ENCODE measurements at regions not wholly inside any gene's neighbourhood (a gene's known extent, or its start where the extent isn't known, plus 50 kb on each side); places are given as distances from the start of the nearest gene placed in this dataset.
"Not testable (repeated sequence)": the region's sequence is repeated elsewhere in the genome, so short reads cannot be mapped to it uniquely, and the experiment has no call there.

DNA sequence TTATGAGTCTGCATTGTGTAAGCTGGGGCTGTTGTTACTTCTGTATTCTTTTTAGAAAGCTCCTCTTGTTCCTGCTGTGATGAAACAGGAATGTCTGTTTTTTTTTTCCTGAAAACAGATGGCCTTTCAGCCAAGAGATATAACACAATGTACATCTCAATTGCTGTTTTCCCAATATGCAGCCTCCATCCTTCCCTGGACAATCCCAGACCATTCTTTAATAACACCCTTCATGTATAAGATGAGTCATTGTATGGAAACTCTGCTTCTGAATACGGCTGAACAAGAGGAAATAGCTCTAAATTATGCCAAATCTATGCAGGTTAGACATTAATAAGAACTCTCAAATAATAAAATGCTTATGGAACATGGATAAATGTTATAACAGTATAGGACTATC lies 60.2 kb upstream of the LRRC4C start:
- ATAC-seq = no peak

DNA sequence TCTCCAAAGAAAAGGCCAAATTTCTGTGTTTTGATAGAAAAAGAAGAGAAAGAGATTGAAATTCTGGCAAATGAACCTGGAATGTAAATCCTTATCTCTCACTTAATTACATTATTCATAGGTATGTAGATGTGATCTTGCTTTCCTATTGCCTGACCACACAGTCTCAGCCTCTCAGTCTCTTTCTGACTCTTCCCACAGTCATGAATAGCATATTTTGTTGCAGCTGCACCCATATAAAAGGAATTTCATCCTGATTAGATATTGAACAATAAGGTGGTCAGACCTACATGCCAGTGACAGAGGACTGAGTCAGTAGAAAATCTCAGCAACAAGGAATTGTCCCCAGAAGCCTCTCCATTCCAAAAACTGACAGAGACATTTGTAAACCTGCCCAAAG lies 62.9 kb upstream of the LRRC4C start:
- no peak for ATAC-seq

DNA sequence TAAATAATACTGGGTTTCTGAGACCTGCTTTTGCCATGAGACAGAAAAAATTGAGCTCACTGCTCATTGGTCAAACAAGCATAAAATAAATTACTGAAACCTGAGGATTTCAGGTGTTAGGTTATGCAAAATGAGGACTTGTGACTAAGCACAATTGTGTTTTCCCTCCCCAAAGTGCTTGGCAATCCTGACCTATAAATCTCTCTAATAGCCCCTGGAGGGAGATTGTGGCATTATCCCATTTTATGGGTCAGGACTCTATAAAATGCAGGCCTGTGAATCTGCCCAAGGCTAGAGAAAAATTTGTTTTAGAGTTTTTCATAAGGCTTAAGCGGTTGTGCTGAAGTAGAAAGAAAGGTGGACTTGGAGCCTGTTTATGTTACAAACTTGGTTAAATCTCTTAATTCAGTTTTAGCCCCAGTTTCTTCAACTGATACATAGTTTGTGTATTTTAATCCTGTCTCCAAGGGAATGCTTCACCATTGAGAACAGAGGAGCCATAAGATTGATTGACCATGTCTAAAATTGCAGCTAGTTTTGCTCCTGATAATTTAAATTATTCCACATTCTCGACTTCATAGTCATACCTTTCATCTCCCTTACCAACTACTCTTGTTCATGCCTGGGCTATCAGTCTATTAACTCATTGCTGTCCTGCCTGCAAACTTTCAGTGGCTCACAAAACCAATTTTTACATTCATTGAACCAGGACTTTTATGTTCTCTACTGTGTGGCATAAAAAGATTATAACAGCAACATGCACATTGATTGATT lies 63.6 kb upstream of the LRRC4C start:
- ATAC-seq = no peak

DNA sequence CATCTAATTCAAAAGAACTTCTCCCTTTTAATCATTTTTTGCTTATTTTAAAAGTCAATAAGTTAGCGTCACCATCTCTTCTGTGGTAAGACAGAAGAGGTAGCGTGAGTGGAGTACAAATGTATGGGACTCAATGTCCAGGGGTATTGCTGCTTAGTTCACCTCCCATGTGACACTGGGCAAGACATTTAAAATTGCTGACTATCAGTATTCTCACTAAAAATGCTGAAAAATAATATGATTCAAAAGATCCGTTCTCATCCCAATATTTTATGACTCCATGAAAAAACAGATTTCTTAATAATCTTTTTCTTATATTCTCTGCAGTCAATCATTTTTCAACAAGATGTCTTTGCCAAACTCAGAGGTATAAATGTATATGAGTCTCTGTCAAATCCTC lies 68.1 kb upstream of the LRRC4C start:
- ATAC-seq = no peak

DNA sequence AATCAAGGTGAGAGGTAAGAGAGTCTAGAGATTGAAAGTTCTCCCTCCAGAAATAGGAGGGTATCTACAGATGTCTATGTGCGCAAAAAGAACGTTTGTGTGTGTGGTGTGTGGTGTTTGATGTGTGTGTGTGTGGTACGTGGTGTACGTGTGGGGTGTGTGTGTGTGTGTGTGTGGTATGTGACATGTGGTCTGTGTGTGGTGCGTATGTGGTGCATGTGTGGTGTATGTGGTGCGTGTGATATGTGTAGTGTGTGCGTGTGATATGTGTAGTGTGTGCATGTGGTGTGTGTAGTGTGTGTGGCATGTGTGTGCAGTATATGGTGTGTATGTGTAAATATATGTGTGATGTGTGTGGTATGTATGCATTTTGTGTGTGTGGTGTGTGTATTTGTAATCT lies 73.0 kb upstream of the LRRC4C start:
- ATAC-seq = no peak

DNA sequence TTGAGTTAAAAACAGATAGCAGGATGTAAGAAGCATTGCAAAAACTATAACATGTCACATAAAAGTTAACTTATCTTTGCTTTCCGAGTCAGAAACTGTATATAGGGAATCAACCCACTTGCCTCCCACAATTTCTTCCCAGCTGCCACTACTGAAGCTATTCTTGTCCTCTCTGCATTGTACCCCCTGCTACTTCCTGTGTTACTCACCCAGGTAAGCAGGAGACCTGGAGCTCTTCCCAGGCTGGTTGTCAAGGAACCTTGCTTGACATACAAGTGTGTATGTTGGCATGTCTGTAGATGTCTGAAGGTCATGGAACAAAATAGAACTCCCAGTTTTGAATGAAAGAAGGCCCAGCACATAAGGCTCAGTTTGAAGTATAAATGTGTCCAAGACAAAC lies 74.3 kb upstream of the LRRC4C start:
- ATAC-seq = no peak

DNA sequence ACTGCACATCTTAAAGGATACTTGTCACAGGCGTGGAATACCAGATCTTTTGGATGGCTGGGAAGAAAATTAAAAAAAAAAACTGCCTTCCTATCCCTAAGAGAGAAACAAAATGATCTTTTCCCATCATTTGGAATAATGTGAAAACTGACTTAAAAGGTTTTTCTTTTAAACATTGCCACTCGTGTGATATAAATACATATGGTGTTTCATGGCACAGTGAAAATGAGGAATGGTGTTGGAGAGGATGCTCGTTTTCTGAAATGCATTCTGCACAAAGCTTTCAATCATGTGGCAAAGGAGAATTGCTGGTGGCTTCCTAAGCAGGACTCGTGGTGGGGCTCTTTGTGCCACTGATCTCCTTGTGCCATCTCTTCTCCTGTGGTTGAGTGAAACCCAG lies 74.9 kb upstream of the LRRC4C start:
- no peak for ATAC-seq

DNA sequence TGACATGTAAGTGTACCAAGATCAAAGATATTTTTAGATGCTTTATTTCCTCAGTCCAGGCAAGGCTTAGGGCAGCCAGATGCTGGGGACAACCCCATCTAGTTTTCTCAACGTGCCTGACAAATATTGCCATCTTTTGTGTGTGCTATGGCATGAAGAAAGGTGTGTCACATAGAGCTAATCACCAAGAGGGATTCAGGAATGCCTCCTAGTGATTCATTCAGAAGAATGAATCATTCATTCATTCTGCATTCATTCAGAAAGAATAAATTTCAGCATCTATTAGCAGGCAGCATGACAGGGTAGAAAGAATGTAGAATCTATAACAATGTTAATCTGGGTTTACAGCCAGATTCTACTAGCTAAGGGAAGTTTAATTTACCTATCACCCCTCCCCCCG lies 75.4 kb upstream of the LRRC4C start:
- no peak for ATAC-seq

DNA sequence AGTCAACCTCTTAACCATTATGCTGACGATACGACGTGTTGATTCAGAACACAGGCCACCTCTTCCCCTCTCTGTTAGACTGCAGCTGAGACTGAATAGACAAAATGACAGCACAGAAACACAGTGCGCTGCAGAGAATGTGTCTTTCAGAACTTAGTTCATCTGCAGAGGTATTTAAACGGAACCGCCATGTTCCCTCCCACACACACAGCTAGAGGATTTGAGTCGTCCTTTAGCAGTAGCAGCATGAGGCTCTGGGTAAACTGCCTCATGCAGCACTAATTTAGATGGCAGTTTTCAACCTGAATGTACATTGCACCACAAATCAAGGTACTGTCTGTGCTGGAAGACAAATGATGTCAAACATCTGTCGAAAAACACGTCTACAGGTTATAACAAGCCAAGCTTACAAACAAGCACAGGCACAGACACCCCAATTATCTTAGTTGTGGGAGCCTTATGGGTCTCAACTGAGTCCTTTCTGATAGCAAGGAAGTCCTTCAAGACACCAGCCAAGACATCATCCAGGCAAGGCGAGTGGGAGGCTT lies 76.6 kb upstream of the LRRC4C start:
- no peak for ATAC-seq

DNA sequence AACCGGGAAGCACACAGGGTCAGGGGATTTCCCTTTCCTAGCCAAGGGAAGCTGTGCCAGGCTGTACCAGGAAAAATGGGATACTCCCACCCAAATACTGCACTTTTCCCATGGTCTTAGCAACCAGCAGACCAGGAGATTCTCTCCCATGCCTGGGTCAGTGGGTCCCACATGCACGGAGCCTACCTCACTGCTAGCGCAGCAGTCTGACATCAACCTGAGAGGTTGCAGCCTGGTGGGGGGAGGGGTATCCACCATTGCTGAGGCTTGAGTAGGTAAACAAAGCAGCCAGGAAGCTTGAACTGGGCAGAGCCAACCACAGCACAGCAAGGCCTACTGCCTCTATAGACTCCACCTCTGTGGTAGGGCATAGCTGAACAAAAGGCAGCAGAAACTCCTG lies 85.5 kb upstream of the LRRC4C start:
- ATAC-seq = not testable (repeated sequence)

DNA sequence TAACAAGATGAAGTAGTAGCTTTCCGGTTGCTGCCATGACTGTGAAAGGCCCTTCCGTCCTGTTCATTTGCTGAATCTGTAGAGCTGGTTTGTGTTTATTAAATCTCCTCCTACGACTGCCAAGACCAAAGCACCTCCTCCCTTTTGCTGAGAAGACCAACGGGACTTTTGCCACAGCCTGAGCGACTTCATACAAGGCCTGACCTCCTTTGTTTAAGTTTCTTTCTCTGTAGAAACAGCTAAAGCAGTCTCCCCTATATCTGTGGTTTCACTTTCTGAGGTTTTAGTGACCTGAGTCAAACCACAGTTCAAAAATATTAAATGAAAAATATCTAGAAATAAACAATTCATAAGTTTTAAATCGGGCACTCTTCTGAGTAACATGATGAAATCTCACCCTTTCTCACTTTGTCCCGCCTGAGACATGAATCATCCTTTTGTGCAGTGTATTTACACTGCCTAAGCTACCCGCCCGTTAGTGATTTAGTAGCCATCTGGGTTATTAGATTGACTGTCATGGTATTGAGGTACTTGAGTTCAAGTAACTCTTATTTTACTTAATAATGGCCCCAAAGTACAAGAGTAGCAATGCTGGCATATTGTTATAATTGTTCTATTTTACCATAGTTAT lies 119.1 kb upstream of the LRRC4C start:
- ATAC-seq = no peak

DNA sequence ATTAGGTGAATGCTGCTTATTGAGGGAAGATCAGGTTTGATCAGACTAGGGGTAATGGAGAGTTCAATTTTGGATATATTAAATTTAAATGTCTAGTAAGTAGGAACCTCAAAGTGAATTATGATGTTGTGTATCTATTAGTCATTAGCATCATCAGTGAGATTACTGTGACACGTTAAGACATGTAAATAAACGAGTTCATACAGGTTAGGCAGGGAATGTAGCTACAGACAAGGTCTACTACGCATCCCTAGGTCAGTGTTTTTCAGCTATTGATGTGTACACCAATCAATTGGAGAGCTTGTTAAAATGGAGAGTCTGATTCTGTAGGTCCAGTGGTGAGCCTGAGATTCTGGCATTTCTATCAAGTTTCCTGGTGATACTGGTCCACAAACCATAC lies 120.1 kb upstream of the LRRC4C start:
- no peak for ATAC-seq

DNA sequence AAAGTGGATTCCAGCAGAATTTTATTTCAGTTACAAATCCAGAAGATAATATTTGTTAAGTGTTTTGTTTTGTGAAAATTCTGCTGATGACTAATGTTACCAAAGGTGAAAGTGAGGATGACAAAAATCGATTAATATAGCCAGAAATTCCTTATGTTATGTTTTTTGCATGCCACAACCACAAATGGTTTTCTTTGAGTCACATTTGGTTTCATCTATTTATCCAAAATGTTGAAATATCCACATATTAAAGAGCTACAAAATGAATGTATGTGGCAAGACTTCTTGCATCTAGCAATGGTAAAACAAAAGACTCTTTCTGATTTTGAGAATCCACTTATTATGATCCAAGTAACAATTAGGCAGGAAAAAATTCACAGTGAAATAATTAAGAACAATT lies 150.1 kb upstream of the LRRC4C start:
- ATAC-seq = no peak

DNA sequence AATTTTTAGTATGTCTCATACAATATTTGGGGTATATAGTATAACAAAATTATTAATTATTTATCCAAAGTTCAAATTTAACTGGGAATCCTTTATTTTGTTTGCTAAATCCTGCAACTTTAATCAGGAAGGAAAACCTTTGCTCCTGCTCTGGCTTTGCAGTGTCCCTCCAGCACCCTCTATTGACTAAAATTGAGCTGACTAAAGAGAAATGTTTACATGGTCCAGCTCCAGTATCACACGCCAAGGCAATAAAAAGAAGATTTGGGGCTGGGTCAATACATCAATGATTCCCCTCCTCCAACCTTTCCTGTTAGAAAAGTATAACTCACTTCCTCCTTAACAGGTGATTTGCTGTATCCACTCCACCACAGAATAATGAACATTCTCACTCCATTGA lies 153.0 kb upstream of the LRRC4C start:
- no peak for ATAC-seq

DNA sequence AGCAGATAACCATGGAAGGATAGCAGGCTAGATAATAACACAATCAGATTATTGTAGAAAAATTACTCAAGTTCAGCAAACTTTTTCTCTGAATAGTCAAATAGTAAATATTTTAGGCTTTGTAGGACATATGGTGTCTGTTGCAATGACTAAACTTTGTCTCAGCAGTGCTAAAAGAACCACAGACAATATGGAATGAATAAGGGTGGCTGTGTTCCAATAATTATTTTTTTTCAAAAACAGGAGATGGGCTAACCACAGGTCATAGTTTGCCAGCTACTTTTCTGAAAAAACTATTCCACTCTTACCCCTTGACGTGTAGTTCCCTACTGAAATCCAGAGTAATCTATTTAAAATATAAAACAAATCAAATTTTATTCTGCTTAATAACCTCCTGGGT lies 153.9 kb upstream of the LRRC4C start:
- no peak for ATAC-seq

DNA sequence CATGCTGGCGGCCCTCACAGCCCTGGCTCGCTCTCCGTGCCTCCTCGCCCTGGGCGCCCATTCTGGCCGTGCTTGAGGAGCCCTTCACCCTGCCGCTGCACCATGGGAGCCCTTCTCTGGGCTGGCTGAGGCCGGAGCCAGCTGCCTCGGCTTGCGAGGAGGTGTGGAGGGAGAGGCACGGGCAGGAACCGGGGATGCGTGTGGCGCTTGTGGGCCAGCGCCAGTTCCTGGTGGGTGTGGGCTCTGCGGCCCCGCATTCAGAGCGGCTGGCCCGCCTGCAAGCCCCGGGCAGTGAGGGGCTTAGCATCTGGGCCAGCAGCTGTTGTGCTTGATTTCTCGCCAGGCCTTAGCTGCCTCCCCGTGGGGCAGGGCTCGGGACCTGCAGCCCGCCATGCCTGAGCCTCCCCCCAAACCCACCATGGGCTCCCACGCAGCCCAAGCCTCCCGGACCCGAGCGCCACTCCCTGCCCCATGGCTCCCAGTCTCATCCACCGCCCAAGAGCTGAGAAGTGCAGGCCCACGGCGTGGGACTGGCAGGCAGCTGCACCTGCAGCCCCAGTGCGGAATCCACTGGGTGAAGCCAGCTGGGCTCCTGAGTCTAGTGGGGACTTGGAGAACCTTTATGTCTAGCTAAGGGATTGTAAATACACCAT lies 163.4 kb upstream of the LRRC4C start:
- ATAC-seq = no peak

DNA sequence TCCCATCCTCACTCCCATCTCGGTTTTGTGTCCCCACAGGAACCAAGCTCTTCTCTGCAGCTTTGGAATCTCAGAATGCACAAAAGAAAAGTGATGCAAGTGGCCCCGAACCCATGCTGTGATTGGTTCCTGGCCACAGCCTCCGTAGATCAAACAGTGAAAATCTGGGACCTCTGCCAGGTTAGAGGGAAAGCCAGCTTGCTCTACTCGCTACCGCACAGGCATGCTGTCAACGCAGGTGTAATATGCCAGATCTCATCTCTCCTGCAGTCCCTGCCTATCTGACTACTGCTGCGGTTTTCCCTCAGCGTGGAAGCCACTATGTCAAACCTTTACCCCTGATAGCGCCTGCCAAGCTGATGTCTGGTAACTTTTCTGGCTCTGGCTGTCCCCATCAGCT lies 200.5 kb upstream of the LRRC4C start:
- ATAC-seq = no peak

DNA sequence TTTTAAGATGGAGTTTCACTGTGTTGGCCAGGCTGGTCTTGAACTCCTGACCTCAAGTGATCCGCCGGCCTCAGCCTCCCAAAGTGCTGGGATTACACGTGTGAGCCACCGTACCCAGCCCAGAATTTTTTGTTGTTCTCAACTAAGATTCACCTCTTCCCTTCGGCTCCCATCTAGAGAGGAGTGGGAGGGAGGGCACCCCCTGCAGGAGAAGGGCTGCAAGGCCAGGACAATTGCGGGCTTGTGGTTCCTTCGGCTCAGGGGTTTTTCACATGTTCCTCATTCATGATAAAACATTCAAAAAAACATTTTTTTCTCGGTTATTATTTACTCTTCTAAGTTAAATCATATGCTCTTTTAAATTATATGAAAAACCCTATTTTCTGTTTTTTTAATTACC lies 201.1 kb upstream of the LRRC4C start:
- no peak for ATAC-seq

DNA sequence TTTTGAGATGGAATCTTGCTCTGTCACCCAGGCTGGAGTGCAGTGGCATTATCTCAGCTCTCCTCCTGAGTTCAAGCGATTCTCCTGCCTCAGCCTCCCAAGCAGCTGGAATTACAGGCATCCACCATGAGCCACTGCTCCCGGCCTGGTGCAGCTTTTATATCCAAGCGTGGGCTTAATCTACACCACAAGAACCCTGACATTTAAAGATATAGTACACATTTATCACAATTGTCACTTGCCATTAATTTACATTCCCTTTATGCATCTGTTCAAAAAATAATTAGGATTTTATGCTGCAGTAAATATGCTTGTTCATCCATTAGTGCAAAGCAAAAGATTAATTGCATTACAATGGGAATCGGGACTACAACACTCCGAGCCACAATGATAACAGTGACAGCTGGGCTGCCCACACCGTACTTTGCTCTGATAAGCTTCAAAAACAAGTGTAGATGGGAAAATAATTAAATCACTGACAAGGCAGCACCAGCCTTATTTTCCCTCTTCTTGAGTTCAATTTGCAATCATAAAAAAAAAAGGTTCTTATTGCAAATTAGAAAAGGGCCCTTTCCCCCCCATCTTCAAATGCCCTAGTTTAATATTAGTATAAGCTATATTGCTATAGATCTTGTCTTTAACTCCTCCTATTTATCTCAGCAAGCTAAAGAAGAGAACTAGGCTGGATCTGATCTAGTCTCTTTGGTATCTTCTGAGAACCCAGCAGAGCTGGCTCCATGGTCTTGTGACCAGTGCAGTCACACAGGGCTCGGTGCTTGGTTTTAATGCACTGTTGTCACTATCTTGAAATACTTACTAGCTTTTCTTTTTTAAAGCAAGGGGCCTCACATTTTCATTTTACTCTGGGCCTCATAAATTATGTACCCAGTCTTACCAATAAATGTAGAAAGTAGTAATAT lies 206.2 kb upstream of the LRRC4C start:
- ATAC-seq = no peak

DNA sequence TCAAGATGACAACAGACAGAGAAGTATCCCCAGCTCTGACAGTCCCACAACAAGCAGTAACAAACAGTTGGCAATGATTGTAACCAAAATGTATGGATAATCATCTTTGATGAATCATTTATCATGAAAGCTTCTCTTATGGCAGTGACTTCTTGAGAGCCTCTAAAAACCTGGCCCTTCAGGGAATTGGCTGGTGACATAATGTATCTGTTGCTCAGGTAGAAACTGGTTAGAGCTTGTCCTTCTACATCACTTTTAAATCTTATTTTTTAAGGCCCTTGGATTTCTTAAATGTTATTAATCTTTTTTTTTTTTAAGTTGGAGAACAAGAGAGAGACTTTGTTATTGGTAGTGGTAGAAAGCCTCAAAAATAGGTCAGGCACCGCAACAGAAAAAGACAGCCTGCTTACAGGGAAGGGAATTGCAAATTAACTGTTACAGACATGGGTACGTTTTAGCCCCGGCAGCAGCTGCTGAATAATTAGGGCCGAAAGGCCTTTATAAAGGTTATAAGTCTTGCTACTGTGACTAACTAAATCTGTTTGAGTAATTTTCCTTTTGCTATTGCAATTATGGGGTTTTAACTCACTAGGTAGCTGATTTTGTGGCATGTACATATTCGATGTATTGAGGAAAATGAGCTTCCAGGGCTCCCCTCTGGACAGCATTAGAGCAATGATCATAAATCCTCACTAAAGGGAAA lies 207.7 kb upstream of the LRRC4C start:
- no peak for ATAC-seq

DNA sequence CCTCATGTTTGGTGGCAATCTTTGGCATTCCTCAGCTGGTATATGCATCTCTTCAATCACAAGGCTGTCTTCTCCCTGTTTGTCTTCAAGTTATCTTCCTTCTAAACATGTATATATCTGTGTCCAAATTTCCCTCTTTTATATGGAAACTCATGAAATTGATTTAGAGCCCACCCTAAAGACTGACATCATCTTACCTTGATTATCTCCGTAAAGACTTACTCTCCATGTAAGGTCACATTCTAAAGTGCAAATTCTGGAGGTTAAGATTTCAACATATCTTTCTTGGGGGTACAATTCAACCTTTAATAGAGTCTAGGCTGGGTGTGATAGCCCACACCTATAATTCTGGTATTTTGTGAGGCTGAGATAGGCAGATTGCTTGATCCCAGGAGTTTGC lies 215.8 kb upstream of the LRRC4C start:
- no peak for ATAC-seq

DNA sequence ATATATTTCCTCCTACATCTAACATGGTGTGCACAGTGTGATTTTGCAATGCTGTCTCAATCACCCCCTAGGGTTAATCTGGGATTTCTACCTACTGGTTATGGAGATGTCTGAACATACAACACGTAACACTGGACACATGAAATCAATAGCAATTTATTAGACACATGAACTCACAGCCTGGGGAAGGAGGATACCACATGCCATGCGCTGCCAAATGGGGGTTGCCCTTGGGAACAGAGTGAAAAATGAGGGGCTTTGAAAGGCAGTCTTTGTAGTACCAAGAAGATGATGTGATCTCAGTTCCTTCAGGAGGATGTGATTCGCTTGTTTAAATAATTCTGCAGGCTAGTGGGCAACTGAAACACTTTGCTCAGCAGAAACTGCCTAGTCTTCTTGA lies 253.6 kb upstream of the LRRC4C start:
- ATAC-seq = no peak

All from esophagus mucosa (tissue), 1 donor.